ENCODE measurements at regions not wholly inside any gene's neighbourhood (a gene's known extent, or its start where the extent isn't known, plus 50 kb on each side); places are given as distances from the start of the nearest gene placed in this dataset.
A peak's percentile ranks its signal among the peaks of the same experiment; 100 is the strongest.

DNA sequence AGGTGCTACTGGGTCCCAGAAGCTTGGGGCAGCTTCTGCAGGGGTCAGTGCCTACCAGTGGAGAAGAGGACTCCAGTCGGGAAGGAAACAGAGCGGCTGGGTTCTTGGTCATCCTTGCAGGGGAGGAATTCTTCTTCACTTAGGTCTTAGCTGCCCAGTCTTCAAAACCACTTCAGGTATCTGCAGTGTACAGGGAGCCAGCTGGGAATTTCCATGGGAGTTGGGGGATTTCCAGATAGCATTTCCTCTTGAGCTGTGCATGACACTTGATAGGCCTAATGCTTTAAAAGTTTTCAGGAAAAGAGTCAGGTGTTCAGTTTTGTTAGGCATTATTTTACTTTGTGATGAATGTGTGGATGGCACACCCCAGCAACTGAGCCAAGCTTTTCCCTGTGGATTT lies 58.1 kb upstream of the ENPP6 start:
- TF ChIP-seq EZH2phosphoT487 (IDR thresholded peaks at IDR 0.05; ENCODE audit: borderline replicate concordance, low read depth, low read length) = no peak
- TF ChIP-seq CTCF (conservative IDR thresholded peaks at IDR 0.05; ENCODE audit: low read length) = no peak
- ChIA-PET POLR2A (interaction anchor here (0.9 to 1.5 kb wide), 3 partner anchors 9 to 22 kb away, joined by 3 to 5 read pairs (median 3); no protein-coding TSS in a partner anchor), CTCF (ENCODE audit: unreplicated experiment) (no interaction called here)
- no peaks in the 10 kb centered on the region for H3K9me2 ChIP-seq (ENCODE audit: insufficient read depth, low read length)
- H3K36me3 ChIP-seq (ENCODE audit: insufficient read depth, low read length) = peaks cover 11% of the 10 kb centered on the region
- peaks cover 26% of the 10 kb centered on the region for H3K4me1 ChIP-seq (ENCODE audit: insufficient read depth, low read length, poor library complexity, severe bottlenecking)
- intact Hi-C loops (cut with micrococcal nuclease; ENCODE audit: unreplicated experiment) = no loop called here
- H4K20me1 ChIP-seq (ENCODE audit: insufficient read depth, low read length) = no peaks in the 10 kb centered on the region
- no peak overlapping the region for H3K4me3 ChIP-seq (ENCODE audit: low read depth, low read length, poor library complexity, severe bottlenecking)
- no peaks in the 10 kb centered on the region for H3K79me2 ChIP-seq (ENCODE audit: insufficient read depth, low read depth, low read length)
- BruUV-seq (replicated peaks) = no TSS peak
- no peak for DNase-seq (ENCODE audit: low spot score)
- peaks cover 18% of the 10 kb centered on the region for H3K9me3 ChIP-seq (ENCODE audit: low read length)
- H3K4me2 ChIP-seq (ENCODE audit: low read length) = no peak overlapping the region
- H2AFZ ChIP-seq (ENCODE audit: low read length) = no peak overlapping the region
- no peak overlapping the region for H3K27ac ChIP-seq (ENCODE audit: low read depth, low read length, poor library complexity, severe bottlenecking)

DNA sequence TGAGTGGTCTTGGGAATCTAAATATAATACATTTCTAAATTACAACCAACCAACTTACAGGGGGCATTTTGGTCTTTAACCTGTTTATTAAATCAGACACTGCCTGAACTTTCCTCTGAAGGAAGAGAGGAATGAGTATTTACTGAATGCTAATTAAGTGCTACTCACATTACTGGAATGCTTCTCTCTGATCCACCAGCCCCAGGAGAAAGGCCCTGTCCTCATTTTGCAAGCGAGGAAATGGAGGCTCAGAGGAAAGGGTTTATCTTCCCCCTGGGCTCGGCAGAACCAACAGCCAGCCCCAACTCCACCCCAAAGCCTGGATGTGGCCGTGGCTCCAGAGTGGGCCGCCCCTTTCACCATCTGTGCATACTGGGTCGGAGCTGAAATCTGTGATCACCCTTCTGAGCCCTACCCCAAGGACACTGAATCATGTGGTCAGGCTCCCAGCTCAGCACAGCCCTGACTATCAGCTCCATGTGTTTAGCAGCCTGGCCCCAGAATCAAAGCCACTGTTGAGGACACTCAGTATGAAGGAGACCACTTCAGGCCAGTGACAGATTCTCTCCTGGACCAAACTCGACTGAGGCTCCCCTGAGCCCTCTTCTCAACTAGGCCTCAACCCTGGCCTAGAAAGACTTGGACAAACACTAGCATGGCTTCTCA lies 56.7 kb upstream of the ENPP6 start:
- ChIA-PET CTCF (ENCODE audit: unreplicated experiment) (interaction anchor here (1.4 to 2.0 kb wide), 2 partner anchors 10 to 73 kb away, joined by 3 to 6 read pairs; no protein-coding TSS in a partner anchor), POLR2A (interaction anchor here (0.7 to 1.9 kb wide), 5 partner anchors 9 to 41 kb away, joined by 3 to 10 read pairs (median 7); no protein-coding TSS in a partner anchor)
- intact Hi-C loops (cut with micrococcal nuclease; ENCODE audit: unreplicated experiment) = no loop called here
- H3K36me3 ChIP-seq (ENCODE audit: insufficient read depth, low read length) = peaks cover 7% of the 10 kb centered on the region
- TF ChIP-seq CTCF (conservative IDR thresholded peaks at IDR 0.05; ENCODE audit: low read length) = no peak
- TF ChIP-seq EZH2phosphoT487 (IDR thresholded peaks at IDR 0.05; ENCODE audit: borderline replicate concordance, low read depth, low read length) = no peak
- H3K4me2 ChIP-seq (ENCODE audit: low read length) = no peak overlapping the region
- H3K4me3 ChIP-seq (ENCODE audit: low read depth, low read length, poor library complexity, severe bottlenecking) = no peak overlapping the region
- BruUV-seq (replicated peaks) = no TSS peak
- H3K79me2 ChIP-seq (ENCODE audit: insufficient read depth, low read depth, low read length) = no peaks in the 10 kb centered on the region
- H3K27ac ChIP-seq (ENCODE audit: low read depth, low read length, poor library complexity, severe bottlenecking) = no peak overlapping the region
- H4K20me1 ChIP-seq (ENCODE audit: insufficient read depth, low read length) = no peaks in the 10 kb centered on the region
- no peaks in the 10 kb centered on the region for H3K9me2 ChIP-seq (ENCODE audit: insufficient read depth, low read length)
- H3K4me1 ChIP-seq (ENCODE audit: insufficient read depth, low read length, poor library complexity, severe bottlenecking) = peaks cover 23% of the 10 kb centered on the region
- H3K9me3 ChIP-seq (ENCODE audit: low read length) = peaks cover 10% of the 10 kb centered on the region; the same call in 1 of the 2 replicates
- no peak for DNase-seq (ENCODE audit: low spot score)
- peak overlapping the region; percentile 55; the same call in 1 of the 2 replicates for H2AFZ ChIP-seq (ENCODE audit: low read length)
